Liver (tissue), 3 donors: ENCODE measurements at regions not wholly inside any gene's neighbourhood (a gene's known extent, or its start where the extent isn't known, plus 50 kb on each side); places are given as distances from the start of the nearest gene placed in this dataset.

ENCODE experiments used
- CTCF ChIP-seq: fragments of 150-350 bp; IDR thresholded peaks from 2 replicates; pipeline ENCODE4 v1.5.1; 2017; ENCODE audit warnings: improper control_type of control experiment, low read depth, low read length; ENCODE audit not compliant: missing input control
- GABPA ChIP-seq, 2 donors: IDR thresholded peaks in 1 of 2; conservative IDR thresholded peaks in 1 of 2; 2 replicates each; pipeline ENCODE4 v1.6.1; 2016; ENCODE audit warnings: antibody characterized with exemption in 2 of 2, mild to moderate bottlenecking in 1 of 2, moderate library complexity in 1 of 2
- RAD21 ChIP-seq, 2 donors: IDR thresholded peaks; 2 replicates each; pipeline ENCODE4 v1.6.1; 2016; ENCODE audit warnings: antibody characterized with exemption in 2 of 2, mild to moderate bottlenecking in 2 of 2
- YY1 ChIP-seq: IDR thresholded peaks from 2 replicates; pipeline ENCODE4 v1.6.1; 2016; ENCODE audit warnings: antibody characterized with exemption, mild to moderate bottlenecking
- donor health status: healthy.
- donor health status: healthy.

GRCh38 chr7:47634273-47634672 lies 52.4 kb upstream of the TNS3 start:
- TF ChIP-seq CTCF (no peak), RAD21 (IDR thresholded peaks at IDR 0.05) (no peak), GABPA (IDR thresholded peaks at IDR 0.05 in 1 of 2, conservative IDR thresholded peaks at IDR 0.05 in 1 of 2) (no peak), YY1 (no peak)
